ENCODE measurements at regions not wholly inside any gene's neighbourhood (a gene's known extent, or its start where the extent isn't known, plus 50 kb on each side); places are given as distances from the start of the nearest gene placed in this dataset.
"Not testable (repeated sequence)": the region's sequence is repeated elsewhere in the genome, so short reads cannot be mapped to it uniquely, and the experiment has no call there.

DNA sequence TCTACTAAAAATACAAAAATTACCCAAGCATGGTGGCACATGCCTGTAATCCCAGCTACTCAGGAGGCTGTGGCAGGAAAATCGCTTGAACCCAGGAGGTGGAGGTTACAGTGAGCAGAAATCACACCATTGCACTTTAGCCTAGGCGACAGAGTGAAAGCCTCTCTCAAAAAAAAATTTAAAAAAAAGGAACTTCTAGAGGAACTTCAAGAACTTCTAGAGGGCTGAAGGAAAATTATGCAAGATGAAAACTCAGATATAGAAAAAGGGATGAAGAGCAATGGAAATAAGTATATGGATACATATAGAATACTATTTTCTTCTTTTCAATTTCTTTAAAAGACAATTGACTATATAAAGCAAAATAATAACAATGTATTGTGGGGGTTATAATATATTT is 51.2 kb upstream of the PRR5 start:
- DNase-seq (ENCODE audit: low read depth, low spot score), result no peak

GRCh38 chr22:44648821-44649565 is 53.0 kb upstream of the PRR5 start:
- DNase-seq (ENCODE audit: low read depth, low spot score), result no peak

- DNase-seq (ENCODE audit: low read depth, low spot score), result no peak
Observed at GRCh38 chr22:44648085-44648820, 53.8 kb upstream of the PRR5 start.

GRCh38 chr22:44647141-44647540 is 54.9 kb upstream of the PRR5 start:
- DNase-seq (ENCODE audit: low read depth, low spot score), result no peak

GRCh38 chr22:44646668-44647067 is 55.3 kb upstream of the PRR5 start:
- no peak for DNase-seq (ENCODE audit: low read depth, low spot score)

- no peak for DNase-seq (ENCODE audit: low read depth, low spot score)
Observed at GRCh38 chr22:44646141-44646540, 55.9 kb upstream of the PRR5 start.

DNA sequence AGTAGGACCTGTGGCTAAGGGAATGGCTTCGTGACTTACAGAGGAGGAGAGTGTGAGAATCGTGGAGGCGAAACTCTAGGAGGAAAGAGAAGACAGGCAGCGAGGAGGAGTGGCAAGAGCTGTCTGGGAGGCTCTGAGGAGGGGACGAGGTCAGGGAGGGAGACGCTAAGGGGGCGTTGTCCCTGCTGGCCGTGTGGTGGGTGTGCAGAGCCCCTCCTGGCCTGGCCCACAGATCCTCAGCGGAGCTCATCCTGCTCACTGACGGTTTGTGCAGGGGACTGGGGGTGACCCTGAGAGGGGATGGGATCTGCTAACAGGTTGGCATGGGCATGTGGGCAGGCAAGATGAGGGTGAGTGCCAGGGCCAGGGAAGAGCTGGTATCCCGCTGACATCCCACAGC is 56.5 kb upstream of the PRR5 start:
- DNase-seq (ENCODE audit: low read depth, low spot score), result no peak

DNA sequence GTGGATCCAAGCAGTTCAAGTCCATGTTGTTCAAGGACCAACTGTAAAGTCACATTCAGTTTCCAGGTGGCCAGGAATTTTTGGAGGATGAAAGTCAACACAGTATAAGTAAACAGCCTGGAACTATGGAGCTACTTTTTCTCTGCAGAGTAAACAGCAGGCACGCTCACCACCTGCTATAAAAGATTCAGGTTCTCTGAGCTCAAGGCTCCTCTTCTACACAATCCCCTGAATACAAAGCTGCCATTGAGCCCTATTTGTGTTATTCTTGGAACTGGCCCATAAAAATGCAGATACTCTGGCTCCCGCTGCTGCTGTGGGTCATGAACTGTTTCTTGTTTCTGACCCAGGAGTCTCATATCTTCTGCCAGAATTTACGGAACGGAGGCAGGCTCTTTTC is 56.9 kb upstream of the PRR5 start:
- no peak for DNase-seq (ENCODE audit: low read depth, low spot score)

- not testable (repeated sequence) for DNase-seq (ENCODE audit: low read depth, low spot score)
Observed at GRCh38 chr22:44643526-44644101, 58.4 kb upstream of the PRR5 start.

DNA sequence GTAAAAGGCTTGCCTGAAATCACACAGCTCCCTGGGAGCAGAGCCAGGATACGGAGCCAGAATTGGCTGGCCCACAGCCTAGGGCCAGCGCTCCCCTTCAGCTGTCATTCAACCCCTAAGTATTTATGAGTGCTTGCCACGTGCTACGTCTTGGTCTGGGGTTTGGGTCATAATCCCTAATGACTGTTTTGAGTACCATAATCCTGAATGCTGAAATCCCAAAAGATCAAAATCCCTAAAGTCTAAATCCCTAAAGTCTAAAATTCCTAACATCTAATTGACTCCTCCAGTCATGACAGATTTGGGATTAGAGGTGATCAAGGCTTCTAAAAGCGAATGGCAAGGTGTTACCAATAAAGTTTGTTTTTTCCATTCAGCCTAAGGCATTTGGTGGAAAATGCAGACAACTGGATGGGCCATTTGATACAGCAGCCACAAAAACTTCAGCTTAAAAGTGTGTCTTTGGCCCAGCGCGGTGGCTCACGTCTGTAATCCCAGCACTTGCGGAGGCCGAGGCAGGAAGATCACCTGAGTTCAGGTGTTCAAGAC is 59.8 kb upstream of the PRR5 start:
- DNase-seq (ENCODE audit: low read depth, low spot score), result no peak

- no peak for DNase-seq (ENCODE audit: low read depth, low spot score)
Observed at GRCh38 chr22:44640618-44641155, 61.3 kb upstream of the PRR5 start.

DNA sequence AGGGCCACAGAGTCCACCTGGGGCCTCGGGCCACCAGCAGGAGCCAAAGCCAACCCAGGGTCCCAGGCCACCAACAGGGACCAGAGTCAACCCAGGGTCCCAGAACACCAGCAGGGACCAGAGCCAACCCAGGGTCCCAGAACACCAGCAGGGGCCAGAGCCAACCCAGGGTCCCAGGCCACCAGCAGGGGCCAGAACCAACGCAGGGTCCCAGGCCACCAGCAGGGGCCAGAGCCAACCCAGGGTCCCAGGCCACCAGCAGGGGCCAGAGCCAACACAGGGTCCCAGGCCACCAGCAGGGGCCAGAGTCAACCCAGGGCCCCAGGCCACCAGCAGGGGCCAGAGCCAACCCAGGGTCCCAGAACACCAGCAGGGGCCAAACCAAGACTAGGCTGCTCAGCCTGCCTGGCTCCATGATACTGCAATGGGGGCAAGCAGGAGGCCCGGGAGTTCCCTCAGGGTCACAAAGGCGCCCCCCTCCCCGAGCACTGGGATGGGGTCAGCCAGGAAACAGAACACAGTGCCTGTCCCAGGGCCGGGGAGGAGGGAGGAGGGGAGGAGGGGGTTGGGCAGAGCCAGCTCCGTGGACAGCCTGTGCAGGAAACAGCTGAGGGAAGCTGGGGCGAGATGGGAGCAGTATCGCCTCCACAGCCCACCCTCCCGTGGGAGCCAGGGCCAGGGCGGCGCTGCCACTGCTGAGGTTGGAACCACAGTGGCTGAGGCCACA is 62.0 kb upstream of the PRR5 start:
- no peak for DNase-seq (ENCODE audit: low read depth, low spot score)

DNA sequence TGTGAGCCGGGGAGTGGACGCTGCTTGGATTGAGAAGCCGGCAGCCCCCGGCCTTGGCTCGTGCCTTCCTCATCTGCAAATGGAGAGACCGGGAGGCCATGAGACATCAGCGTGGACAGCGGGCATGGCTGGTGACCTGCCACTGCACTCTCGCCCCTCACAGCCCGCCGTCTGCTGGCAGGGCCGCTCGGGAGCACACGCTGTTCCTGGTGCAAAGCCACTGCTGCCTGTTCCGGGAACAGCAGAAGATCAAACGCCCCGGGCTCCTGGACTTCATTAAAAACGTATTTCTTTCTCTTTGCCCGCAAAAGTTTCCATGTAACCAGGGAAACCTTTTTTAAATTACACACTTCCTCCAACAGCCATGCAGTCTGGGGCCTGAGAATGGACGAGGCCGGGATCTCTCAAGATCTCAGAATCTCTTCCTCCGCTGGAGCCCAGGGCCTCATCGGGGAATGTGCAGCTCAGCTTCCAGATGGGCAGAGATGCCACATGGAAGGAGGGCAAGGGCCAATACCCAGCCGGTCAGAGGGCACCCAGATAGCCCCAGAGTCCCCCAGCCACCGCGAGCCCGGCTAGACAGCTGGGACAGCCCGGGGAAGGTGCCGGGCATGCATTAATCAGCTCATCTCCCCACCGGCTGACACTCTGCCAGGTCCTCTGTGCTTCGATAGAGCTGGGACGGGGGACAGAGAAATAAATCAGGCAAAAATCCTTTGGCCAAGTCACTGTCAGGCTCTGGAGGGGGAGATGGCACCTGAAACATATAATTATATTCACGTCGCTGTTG is 62.8 kb upstream of the PRR5 start:
- DNase-seq (ENCODE audit: low read depth, low spot score), result no peak

DNA sequence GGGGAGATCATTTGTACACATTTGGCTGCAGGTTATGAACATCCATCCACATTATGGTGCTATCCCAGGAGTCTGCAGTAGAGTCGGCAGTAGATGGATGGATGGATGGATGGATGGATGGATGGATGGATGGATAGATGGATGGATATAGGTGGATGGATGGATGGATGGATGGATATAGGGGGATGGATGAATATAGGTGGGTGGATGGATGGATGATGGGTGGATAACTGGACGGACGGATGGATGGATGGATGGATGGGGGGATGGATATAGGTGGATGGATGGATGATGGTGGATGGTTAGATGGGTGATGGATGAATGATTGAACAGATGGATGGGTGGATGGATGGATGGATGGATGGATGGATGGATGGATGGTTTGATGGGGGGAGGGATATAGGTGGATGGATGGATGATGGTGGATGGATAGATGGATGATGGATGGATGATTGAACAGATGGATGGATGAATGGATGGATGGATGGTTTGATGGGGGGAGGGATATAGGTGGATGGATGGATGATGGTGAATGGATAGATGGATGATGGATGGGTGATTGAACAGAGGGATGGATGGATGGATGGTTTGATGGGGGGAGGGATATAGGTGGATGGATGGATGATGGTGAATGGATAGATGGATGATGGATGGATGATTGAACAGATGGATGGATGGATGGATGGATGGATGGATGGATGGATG is 65.3 kb upstream of the PRR5 start:
- DNase-seq (ENCODE audit: low read depth, low spot score), result not testable (repeated sequence)

DNA sequence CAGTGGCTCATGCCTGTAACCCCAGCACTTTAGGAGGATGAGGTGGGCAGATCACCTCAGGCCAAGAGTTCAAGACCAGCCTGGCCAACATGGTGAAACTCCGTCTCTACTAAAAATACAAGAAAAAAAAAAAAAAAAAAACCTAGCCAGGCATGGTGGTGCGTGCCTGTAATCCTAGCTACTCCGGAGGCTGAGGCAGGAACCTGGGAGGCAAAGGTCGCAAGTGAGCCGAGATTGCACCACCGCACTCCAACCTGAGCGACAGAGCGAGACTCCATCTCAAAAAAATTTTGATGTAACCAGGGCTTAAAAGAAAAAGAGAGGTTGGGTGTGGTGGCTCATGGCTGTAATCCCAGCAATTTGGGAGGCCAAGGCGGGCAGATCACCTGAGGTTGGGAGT is 66.4 kb upstream of the PRR5 start:
- DNase-seq (ENCODE audit: low read depth, low spot score), result not testable (repeated sequence)

GRCh38 chr22:44634426-44635321 is 67.3 kb upstream of the PRR5 start:
- DNase-seq (ENCODE audit: low read depth, low spot score), result no peak

GRCh38 chr22:44633647-44634046 is 68.4 kb upstream of the PRR5 start:
- no peak for DNase-seq (ENCODE audit: low read depth, low spot score)

DNA sequence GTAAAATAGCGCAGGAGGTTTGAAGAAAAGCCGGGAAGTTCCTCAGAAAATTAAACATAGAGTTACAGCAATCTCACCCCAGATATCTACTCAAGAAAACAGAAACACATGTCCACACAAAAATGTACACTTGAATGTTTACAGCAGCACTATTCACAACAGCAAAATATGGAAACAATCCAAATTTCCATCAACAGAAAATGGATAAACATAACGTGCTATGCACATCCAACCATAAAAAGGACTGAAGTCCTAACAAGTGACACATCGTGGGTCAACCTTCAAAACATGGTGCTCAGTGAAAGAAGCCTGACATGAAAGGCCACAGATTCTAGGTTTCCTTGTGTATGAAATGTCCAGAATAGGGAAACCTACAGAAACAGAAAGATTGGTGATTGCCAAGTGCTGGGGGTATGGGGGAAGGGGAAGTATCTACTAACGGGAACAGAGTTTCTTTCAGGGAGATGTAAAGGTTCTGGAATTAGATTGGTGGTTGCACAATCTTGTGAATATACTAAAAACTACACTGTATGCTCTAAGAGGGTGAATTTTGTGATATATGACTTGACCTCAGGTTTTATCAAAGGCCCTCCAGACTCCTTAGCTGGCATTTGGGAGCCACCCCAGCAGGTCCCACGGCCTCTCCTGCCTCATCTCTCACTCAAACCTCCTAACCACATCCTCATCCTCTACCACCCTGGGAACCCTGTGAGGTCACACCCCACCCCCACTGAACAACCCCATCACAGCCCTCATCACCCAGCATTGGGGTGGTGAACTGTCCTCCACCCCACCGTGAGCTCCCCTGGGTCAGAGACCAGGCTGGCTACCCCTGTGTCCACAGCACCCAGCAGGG is 69.2 kb upstream of the PRR5 start:
- DNase-seq (ENCODE audit: low read depth, low spot score), result no peak
